ENCODE measurements at regions not wholly inside any gene's neighbourhood (a gene's known extent, or its start where the extent isn't known, plus 50 kb on each side); places are given as distances from the start of the nearest gene placed in this dataset.

DNA sequence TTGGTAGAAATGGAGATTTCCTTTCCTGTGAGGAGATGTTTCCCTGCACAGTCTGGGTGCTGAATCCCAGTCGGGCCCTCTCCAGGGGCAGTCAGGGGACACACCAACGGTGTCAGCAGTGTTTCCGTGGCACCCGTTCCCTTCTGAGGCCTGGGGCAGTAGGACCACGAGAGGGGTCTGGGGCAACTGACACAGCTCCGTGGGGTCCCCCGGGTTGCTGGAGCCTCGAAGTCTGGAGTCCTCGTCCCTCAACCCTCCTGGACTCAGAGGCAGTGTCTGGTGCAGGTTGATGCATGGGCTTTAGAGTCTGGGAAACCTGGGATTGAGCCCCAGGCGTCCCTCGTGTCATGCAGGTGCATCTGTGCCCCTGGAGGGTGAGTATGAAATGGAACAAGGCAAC, 327.3 kb downstream of the ADGRD1 start:
- TF ChIP-seq CTCF (IDR thresholded peaks at IDR 0.05) = no peak
- TF ChIP-seq POLR2A (IDR thresholded peaks at IDR 0.05) = no peak

Data from lower leg skin (tissue), 3 donors.